ENCODE measurements at regions not wholly inside any gene's neighbourhood (a gene's known extent, or its start where the extent isn't known, plus 50 kb on each side); places are given as distances from the start of the nearest gene placed in this dataset.

GRCh38 chr5:167723254-167723871 lies 568.1 kb upstream of the WWC1 start:
- DNase-seq (ENCODE audit: low read depth, low spot score) (peak; percentile 61), FAIRE-seq (peak; percentile 83)
- no TSS peak for BruUV-seq (replicated peaks)
- H3K36me3 ChIP-seq (ENCODE audit: control insufficient read depth in 2 of 2, extremely low read depth in 1 of 2, insufficient read depth in 2 of 2, low read length in 2 of 2) = no peaks in the 10 kb centered on the region
- H2AFZ ChIP-seq (ENCODE audit: low read depth, low read length) = no peak overlapping the region
- no peak overlapping the region for H3K27ac ChIP-seq (ENCODE audit: insufficient read depth, low read depth, low read length)
- CTCF ChIA-PET = interaction anchor here (1.0 to 2.9 kb wide), 3 partner anchors 17 to 500 kb away, joined by 3 to 70 read pairs (median 5); no protein-coding TSS in a partner anchor
- POLR2A ChIA-PET = no interaction called here
- intact Hi-C loops (cut with micrococcal nuclease) (loop anchor here (1.0 kb wide), 3 partner anchors 324 to 496 kb away; no protein-coding TSS in a partner anchor), dilution Hi-C loops (cut with MboI; ENCODE audit: extremely low pct_ligation_motif_present, low sequenced_read_pairs) (no loop called here)
- TF ChIP-seq MAX (IDR thresholded peaks at IDR 0.05; ENCODE audit: insufficient read depth, insufficient read length) = no peak
- TF ChIP-seq POLR2A (IDR thresholded peaks at IDR 0.05; ENCODE audit: low read depth, low read length) = no peak
- no peak for TF ChIP-seq GATA2 (IDR thresholded peaks at IDR 0.05; ENCODE audit: insufficient read depth, insufficient read length, low read depth, low read length)
- no peak for TF ChIP-seq MYC (IDR thresholded peaks at IDR 0.05; ENCODE audit: low read depth, low read length)
- TF ChIP-seq EZH2 (IDR thresholded peaks at IDR 0.05; ENCODE audit: borderline replicate concordance, low read depth, low read length, severe bottlenecking) = no peak
- peak; percentile 79 to 86 for TF ChIP-seq CTCF (IDR thresholded peaks at IDR 0.05; ENCODE audit: extremely low read depth in 1 of 2, insufficient read depth in 1 of 2, low read depth in 1 of 2, low read length in 2 of 2)
- H3K4me3 ChIP-seq (replicated peaks in 1 of 3; ENCODE audit: insufficient read depth in 1 of 3, low read depth in 1 of 3, low read length in 3 of 3) = no peak overlapping the region
- H3K4me1 ChIP-seq (ENCODE audit: control insufficient read depth, extremely low read depth, insufficient read depth, low read length) = no peaks in the 10 kb centered on the region
- no peak overlapping the region for H3K4me2 ChIP-seq (ENCODE audit: insufficient read depth, low read length)
- no peaks in the 10 kb centered on the region for H3K79me2 ChIP-seq (ENCODE audit: control insufficient read depth, insufficient read depth, low read length)
- no peaks in the 10 kb centered on the region for H3K9me3 ChIP-seq (replicated peaks; ENCODE audit: control insufficient read depth, insufficient read depth, low read length)
- no peak overlapping the region for H3K9ac ChIP-seq (replicated peaks; ENCODE audit: extremely low read depth, insufficient read depth, low read length)
- H3K27me3 ChIP-seq (ENCODE audit: control insufficient read depth in 2 of 2, insufficient read depth in 2 of 2, low read length in 2 of 2) = no peaks in the 10 kb centered on the region
- H3K9me1 ChIP-seq (replicated peaks; ENCODE audit: control insufficient read depth, extremely low read depth, insufficient read depth, low read length) = no peaks in the 10 kb centered on the region
- no peaks in the 10 kb centered on the region for H4K20me1 ChIP-seq (replicated peaks; ENCODE audit: control insufficient read depth, extremely low read depth, insufficient read depth, low read length)

All from endothelial cell of umbilical vein (primary cell).